ENCODE measurements at regions not wholly inside any gene's neighbourhood (a gene's known extent, or its start where the extent isn't known, plus 50 kb on each side); places are given as distances from the start of the nearest gene placed in this dataset.

DNA sequence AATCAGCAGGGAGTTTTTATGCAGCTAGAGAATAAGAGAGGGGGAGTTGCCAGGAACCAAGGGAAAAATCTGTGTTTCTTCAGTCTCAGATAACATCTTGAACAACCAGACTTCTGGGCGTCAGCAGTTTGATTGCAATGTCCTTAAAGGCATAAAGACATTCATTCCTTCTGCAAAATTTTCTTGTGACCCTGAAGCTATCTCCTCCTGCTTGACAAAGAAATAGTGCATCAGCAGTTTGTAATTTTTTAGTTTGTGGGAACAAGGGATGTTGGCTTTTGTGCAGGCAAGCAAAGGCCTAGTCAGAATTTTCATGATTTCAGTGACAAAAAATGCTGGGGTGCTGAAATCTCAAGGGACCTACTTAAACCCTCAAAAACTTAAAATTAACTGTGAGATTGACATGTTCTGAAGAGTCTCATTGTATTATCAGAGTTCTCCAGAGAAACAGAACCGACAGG lies 125.8 kb upstream of the UNC5C start:
- no peak overlapping the region for H3K27ac Mint-ChIP-seq
- CTCF ChIA-PET, result no interaction called here
- DNase-seq, result no peak

DNA sequence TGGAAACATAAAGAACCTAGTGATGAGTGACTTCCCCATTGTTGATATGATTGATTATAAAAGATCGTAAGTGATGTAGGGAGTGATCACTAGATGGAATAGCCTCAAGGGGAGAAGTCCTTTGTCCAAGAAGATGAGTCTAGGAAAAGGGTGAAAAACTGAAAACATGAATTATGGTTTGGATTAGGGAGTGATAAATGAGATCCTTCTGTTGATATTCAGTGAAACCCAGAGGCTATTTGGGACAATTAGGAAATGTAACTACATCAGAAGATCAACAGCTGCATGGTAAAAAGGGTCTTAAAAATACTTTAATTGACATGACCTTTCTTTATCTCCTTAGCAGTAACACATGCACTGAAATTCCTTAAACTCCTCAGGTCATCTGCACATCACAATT lies 124.0 kb upstream of the UNC5C start:
- intact Hi-C loops (cut with DNase I, micrococcal nuclease), result no loop called here
- TF ChIP-seq, protein P1, sequence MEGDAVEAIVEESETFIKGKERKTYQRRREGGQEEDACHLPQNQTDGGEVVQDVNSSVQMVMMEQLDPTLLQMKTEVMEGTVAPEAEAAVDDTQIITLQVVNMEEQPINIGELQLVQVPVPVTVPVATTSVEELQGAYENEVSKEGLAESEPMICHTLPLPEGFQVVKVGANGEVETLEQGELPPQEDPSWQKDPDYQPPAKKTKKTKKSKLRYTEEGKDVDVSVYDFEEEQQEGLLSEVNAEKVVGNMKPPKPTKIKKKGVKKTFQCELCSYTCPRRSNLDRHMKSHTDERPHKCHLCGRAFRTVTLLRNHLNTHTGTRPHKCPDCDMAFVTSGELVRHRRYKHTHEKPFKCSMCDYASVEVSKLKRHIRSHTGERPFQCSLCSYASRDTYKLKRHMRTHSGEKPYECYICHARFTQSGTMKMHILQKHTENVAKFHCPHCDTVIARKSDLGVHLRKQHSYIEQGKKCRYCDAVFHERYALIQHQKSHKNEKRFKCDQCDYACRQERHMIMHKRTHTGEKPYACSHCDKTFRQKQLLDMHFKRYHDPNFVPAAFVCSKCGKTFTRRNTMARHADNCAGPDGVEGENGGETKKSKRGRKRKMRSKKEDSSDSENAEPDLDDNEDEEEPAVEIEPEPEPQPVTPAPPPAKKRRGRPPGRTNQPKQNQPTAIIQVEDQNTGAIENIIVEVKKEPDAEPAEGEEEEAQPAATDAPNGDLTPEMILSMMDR (IDR thresholded peaks at IDR 0.05), result no peak
- H3K4me3 Mint-ChIP-seq, result no peak overlapping the region
- CTCF ChIA-PET, result no interaction called here
- Histone ChIP-seq H3K27ac (ENCODE audit: low read depth in 1 of 2, low read length in 2 of 2) (no peak overlapping the region), H3K36me3 (ENCODE audit: insufficient read depth, low read length) (no peaks in the 10 kb centered on the region), H3K4me1 (ENCODE audit: insufficient read depth, low read length) (no peaks in the 10 kb centered on the region), H3K9me3 (ENCODE audit: control insufficient read depth in 1 of 2, insufficient read depth in 1 of 2, low read length in 2 of 2) (no peaks in the 10 kb centered on the region), H3K27me3 (ENCODE audit: control insufficient read depth in 1 of 2, insufficient read depth in 2 of 2, low read length in 2 of 2) (no peaks in the 10 kb centered on the region), H3K4me3 (ENCODE audit: low read length) (no peak overlapping the region)
- no peaks in the 10 kb centered on the region for H3K27me3 Mint-ChIP-seq
- H3K27ac Mint-ChIP-seq, result no peak overlapping the region
- no peaks in the 10 kb centered on the region for H3K36me3 Mint-ChIP-seq (ENCODE audit: low read depth)
- no peaks in the 10 kb centered on the region for H3K4me1 Mint-ChIP-seq (ENCODE audit: low read depth)
- POLR2A ChIA-PET, result no interaction called here
- H3K9me3 Mint-ChIP-seq, result peaks cover 3% of the 10 kb centered on the region
- ATAC-seq (ENCODE audit: poor library complexity), result no peak
- no peak for DNase-seq

More for the DNA sequence above, 125.8 kb upstream of the UNC5C start:
- Histone ChIP-seq H3K27me3 (ENCODE audit: control insufficient read depth in 1 of 2, insufficient read depth in 2 of 2, low read length in 2 of 2) (no peaks in the 10 kb centered on the region), H3K27ac (ENCODE audit: low read depth in 1 of 2, low read length in 2 of 2) (no peak overlapping the region), H3K4me1 (ENCODE audit: insufficient read depth, low read length) (no peaks in the 10 kb centered on the region), H3K36me3 (ENCODE audit: insufficient read depth, low read length) (no peaks in the 10 kb centered on the region), H3K9me3 (ENCODE audit: control insufficient read depth in 1 of 2, insufficient read depth in 1 of 2, low read length in 2 of 2) (no peaks in the 10 kb centered on the region), H3K4me3 (ENCODE audit: low read length) (no peak overlapping the region)
- peaks cover 6% of the 10 kb centered on the region for H3K9me3 Mint-ChIP-seq
- no peak overlapping the region for H3K4me3 Mint-ChIP-seq
- POLR2A ChIA-PET, result no interaction called here
- no peaks in the 10 kb centered on the region for H3K4me1 Mint-ChIP-seq (ENCODE audit: low read depth)
- TF ChIP-seq, protein P1 (IDR thresholded peaks at IDR 0.05), result no peak
- ATAC-seq (ENCODE audit: poor library complexity), result no peak
- H3K27me3 Mint-ChIP-seq, result no peaks in the 10 kb centered on the region
- no peaks in the 10 kb centered on the region for H3K36me3 Mint-ChIP-seq (ENCODE audit: low read depth)
- intact Hi-C loops (cut with DNase I, micrococcal nuclease), result no loop called here

DNA sequence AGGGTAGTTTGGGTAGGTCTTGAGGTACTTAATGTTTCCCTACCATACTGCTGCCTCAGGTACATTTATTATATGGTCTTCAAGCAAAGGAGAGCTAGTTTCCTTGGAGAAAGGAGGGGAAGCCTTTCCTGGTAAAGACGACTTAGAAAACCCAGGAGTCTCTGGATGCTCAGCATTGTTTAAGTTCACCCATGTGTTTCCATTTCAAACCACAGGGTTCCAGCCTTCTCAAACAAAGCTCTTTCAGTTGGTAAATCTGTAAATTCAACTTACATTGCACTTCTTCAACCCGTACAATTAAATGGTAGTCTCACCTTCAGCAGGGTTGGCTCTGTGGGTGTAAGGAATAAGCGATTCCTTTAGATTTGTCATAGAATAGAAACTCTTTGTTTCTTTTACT lies 111.9 kb upstream of the UNC5C start:
- Histone ChIP-seq H3K4me3 (ENCODE audit: low read length) (no peak overlapping the region), H3K27me3 (ENCODE audit: control insufficient read depth in 1 of 2, insufficient read depth in 2 of 2, low read length in 2 of 2) (no peaks in the 10 kb centered on the region), H3K4me1 (ENCODE audit: insufficient read depth, low read length) (no peaks in the 10 kb centered on the region), H3K36me3 (ENCODE audit: insufficient read depth, low read length) (no peaks in the 10 kb centered on the region), H3K9me3 (ENCODE audit: control insufficient read depth in 1 of 2, insufficient read depth in 1 of 2, low read length in 2 of 2) (peaks cover 6 to 7% of the 10 kb centered on the region in 2 experiments), H3K27ac (ENCODE audit: low read depth in 1 of 2, low read length in 2 of 2) (no peak overlapping the region)
- POLR2A ChIA-PET, result no interaction called here
- no peaks in the 10 kb centered on the region for H3K27me3 Mint-ChIP-seq
- DNase-seq, result no peak
- no peaks in the 10 kb centered on the region for H3K4me1 Mint-ChIP-seq (ENCODE audit: low read depth)
- ATAC-seq (ENCODE audit: poor library complexity), result no peak
- intact Hi-C loops (cut with DNase I, micrococcal nuclease), result no loop called here
- CTCF ChIA-PET, result no interaction called here
- no peaks in the 10 kb centered on the region for H3K36me3 Mint-ChIP-seq (ENCODE audit: low read depth)
- no peak overlapping the region for H3K27ac Mint-ChIP-seq
- TF ChIP-seq, protein P1 (IDR thresholded peaks at IDR 0.05), result no peak
- H3K4me3 Mint-ChIP-seq, result no peak overlapping the region
- peaks cover 14% of the 10 kb centered on the region for H3K9me3 Mint-ChIP-seq
